HUES48 (cell line): ENCODE measurements at regions not wholly inside any gene's neighbourhood (a gene's known extent, or its start where the extent isn't known, plus 50 kb on each side); places are given as distances from the start of the nearest gene placed in this dataset.
A peak's percentile ranks its signal among the peaks of the same experiment; 100 is the strongest.

Experiments
- H3K27ac ChIP-seq: one replicate; pipeline ENCODE4 v1.7.0; 2013; ENCODE audit warnings: low read depth, low read length, inconsistent platforms
- H3K27me3 ChIP-seq: 2 replicates; pipeline ENCODE4 v1.6.1; 2013; ENCODE audit warnings: mild to moderate bottlenecking, low read length; ENCODE audit not compliant: control insufficient read depth, insufficient read depth
- H3K36me3 ChIP-seq: 2 replicates; pipeline ENCODE4 v1.6.1; 2013; ENCODE audit warnings: low read length; ENCODE audit not compliant: control insufficient read depth, insufficient read depth
- H3K4me1 ChIP-seq: 2 replicates; pipeline ENCODE4 v1.6.1; 2013; ENCODE audit warnings: mild to moderate bottlenecking, low read length; ENCODE audit not compliant: control insufficient read depth, insufficient read depth
- H3K4me3 ChIP-seq: 2 replicates; pipeline ENCODE4 v1.5.1; 2013; ENCODE audit warnings: mild to moderate bottlenecking, low read depth, low read length
- H3K9ac ChIP-seq: 2 replicates; pipeline ENCODE4 v1.6.1; 2013; ENCODE audit warnings: mild to moderate bottlenecking, low read depth, low read length, moderate library complexity
- H3K9me3 ChIP-seq: 2 replicates; pipeline ENCODE4 v1.6.1; 2013; ENCODE audit warnings: low read length; ENCODE audit not compliant: control insufficient read depth, insufficient read depth

- Histone ChIP-seq H3K4me3 (no peak overlapping the region), H3K27me3 (no peaks in the 10 kb centered on the region), H3K4me1 (no peaks in the 10 kb centered on the region), H3K9ac (no peak overlapping the region), H3K36me3 (no peaks in the 10 kb centered on the region), H3K27ac (no peak overlapping the region), H3K9me3 (peaks cover 38% of the 10 kb centered on the region)
Observed at GRCh38 chr22:34000879-34001526, 80.7 kb upstream of the LARGE1 start.

GRCh38 chr22:34001701-34002466, 81.6 kb upstream of the LARGE1 start:
- H3K4me1 ChIP-seq = no peaks in the 10 kb centered on the region
- H3K9me3 ChIP-seq = peaks cover 40% of the 10 kb centered on the region
- H3K36me3 ChIP-seq = no peaks in the 10 kb centered on the region
- H3K27ac ChIP-seq = no peak overlapping the region
- H3K9ac ChIP-seq = no peak overlapping the region
- no peak overlapping the region for H3K4me3 ChIP-seq
- no peaks in the 10 kb centered on the region for H3K27me3 ChIP-seq

- H3K36me3 ChIP-seq = no peaks in the 10 kb centered on the region
- H3K4me1 ChIP-seq = no peaks in the 10 kb centered on the region
- H3K4me3 ChIP-seq = no peak overlapping the region
- H3K27ac ChIP-seq = no peak overlapping the region
- H3K9ac ChIP-seq = no peak overlapping the region
- H3K9me3 ChIP-seq = peaks cover 41% of the 10 kb centered on the region
- H3K27me3 ChIP-seq = no peaks in the 10 kb centered on the region
Observed at GRCh38 chr22:34004058-34004457, 83.8 kb upstream of the LARGE1 start.

- Histone ChIP-seq H3K4me3 (no peak overlapping the region), H3K27ac (no peak overlapping the region), H3K36me3 (no peaks in the 10 kb centered on the region), H3K27me3 (no peaks in the 10 kb centered on the region), H3K9ac (no peak overlapping the region), H3K4me1 (no peaks in the 10 kb centered on the region), H3K9me3 (peaks cover 40% of the 10 kb centered on the region)
Observed at GRCh38 chr22:34010259-34010658, 90.0 kb upstream of the LARGE1 start.

- no peaks in the 10 kb centered on the region for H3K4me1 ChIP-seq
- H3K4me3 ChIP-seq = no peak overlapping the region
- no peaks in the 10 kb centered on the region for H3K36me3 ChIP-seq
- no peaks in the 10 kb centered on the region for H3K27me3 ChIP-seq
- H3K27ac ChIP-seq = peak overlapping the region; percentile 5
- peaks cover 18% of the 10 kb centered on the region for H3K9me3 ChIP-seq
- H3K9ac ChIP-seq = no peak overlapping the region
Observed at GRCh38 chr22:34015642-34016041, 95.4 kb upstream of the LARGE1 start.

- no peaks in the 10 kb centered on the region for H3K4me1 ChIP-seq
- no peak overlapping the region for H3K9ac ChIP-seq
- H3K9me3 ChIP-seq = peaks cover 18% of the 10 kb centered on the region
- no peak overlapping the region for H3K27ac ChIP-seq
- no peak overlapping the region for H3K4me3 ChIP-seq
- H3K36me3 ChIP-seq = no peaks in the 10 kb centered on the region
- no peaks in the 10 kb centered on the region for H3K27me3 ChIP-seq
Observed at GRCh38 chr22:34017205-34017604, 96.9 kb upstream of the LARGE1 start.

- H3K27me3 ChIP-seq = no peaks in the 10 kb centered on the region
- H3K4me3 ChIP-seq = no peak overlapping the region
- no peaks in the 10 kb centered on the region for H3K4me1 ChIP-seq
- no peak overlapping the region for H3K27ac ChIP-seq
- peaks cover 11% of the 10 kb centered on the region for H3K9me3 ChIP-seq
- no peaks in the 10 kb centered on the region for H3K36me3 ChIP-seq
- no peak overlapping the region for H3K9ac ChIP-seq
Observed at GRCh38 chr22:34019190-34019845, 99.0 kb upstream of the LARGE1 start.

- Histone ChIP-seq H3K27ac (no peak overlapping the region), H3K9me3 (no peaks in the 10 kb centered on the region), H3K4me1 (no peaks in the 10 kb centered on the region), H3K27me3 (no peaks in the 10 kb centered on the region), H3K4me3 (no peak overlapping the region), H3K9ac (no peak overlapping the region), H3K36me3 (no peaks in the 10 kb centered on the region)
Observed at GRCh38 chr22:34035209-34035608, 114.9 kb upstream of the LARGE1 start.

GRCh38 chr22:34036931-34037330, 116.7 kb upstream of the LARGE1 start:
- Histone ChIP-seq H3K4me3 (no peak overlapping the region), H3K9me3 (no peaks in the 10 kb centered on the region), H3K27me3 (no peaks in the 10 kb centered on the region), H3K36me3 (no peaks in the 10 kb centered on the region), H3K4me1 (no peaks in the 10 kb centered on the region), H3K9ac (no peak overlapping the region), H3K27ac (no peak overlapping the region)

- Histone ChIP-seq H3K4me1 (no peaks in the 10 kb centered on the region), H3K9ac (no peak overlapping the region), H3K27ac (no peak overlapping the region), H3K9me3 (no peaks in the 10 kb centered on the region), H3K4me3 (no peak overlapping the region), H3K36me3 (no peaks in the 10 kb centered on the region), H3K27me3 (no peaks in the 10 kb centered on the region)
Observed at GRCh38 chr22:34038801-34039555, 118.7 kb upstream of the LARGE1 start.
